22Rv1 (cell line): ENCODE measurements at regions not wholly inside any gene's neighbourhood (a gene's known extent, or its start where the extent isn't known, plus 50 kb on each side); places are given as distances from the start of the nearest gene placed in this dataset.

Experiments
- H3K27ac ChIP-seq: fragments of 450-650 bp; 2 replicates; pipeline ENCODE4 v1.5.1; 2017
- ZFX ChIP-seq: fragments of 450-650 bp; IDR thresholded peaks from 2 replicates; pipeline ENCODE4 v1.6.1; 2017; ENCODE audit warnings: antibody characterized with exemption, borderline replicate concordance
- TF ChIP-seq, protein P1 (sequence below): fragments of 450-650 bp; IDR thresholded peaks from 2 replicates; pipeline ENCODE4 v1.5.1; 2017; ENCODE audit warnings: mild to moderate bottlenecking

DNA sequence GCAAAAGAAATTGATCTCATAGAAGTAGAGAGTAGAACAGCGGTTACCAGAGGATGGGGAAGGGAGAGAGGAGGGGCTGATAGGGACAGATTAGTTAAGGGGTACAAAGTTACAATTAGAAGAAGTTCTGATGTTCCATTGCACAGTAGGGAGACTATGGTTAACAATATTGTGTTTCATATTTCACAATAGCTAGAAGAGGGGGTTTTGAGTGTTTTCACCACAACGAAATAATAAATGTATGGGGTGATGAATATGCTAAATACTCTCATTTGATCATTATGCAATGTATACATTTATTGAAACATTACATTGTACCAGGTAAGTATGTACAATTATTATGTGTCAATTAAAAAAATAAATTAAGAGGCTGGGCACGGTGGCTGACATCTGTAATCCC is 291.2 kb upstream of the KCNJ16 start:
- no peak overlapping the region for H3K27ac ChIP-seq
- no peak for TF ChIP-seq ZFX
- TF ChIP-seq, protein P1, sequence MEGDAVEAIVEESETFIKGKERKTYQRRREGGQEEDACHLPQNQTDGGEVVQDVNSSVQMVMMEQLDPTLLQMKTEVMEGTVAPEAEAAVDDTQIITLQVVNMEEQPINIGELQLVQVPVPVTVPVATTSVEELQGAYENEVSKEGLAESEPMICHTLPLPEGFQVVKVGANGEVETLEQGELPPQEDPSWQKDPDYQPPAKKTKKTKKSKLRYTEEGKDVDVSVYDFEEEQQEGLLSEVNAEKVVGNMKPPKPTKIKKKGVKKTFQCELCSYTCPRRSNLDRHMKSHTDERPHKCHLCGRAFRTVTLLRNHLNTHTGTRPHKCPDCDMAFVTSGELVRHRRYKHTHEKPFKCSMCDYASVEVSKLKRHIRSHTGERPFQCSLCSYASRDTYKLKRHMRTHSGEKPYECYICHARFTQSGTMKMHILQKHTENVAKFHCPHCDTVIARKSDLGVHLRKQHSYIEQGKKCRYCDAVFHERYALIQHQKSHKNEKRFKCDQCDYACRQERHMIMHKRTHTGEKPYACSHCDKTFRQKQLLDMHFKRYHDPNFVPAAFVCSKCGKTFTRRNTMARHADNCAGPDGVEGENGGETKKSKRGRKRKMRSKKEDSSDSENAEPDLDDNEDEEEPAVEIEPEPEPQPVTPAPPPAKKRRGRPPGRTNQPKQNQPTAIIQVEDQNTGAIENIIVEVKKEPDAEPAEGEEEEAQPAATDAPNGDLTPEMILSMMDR, result no peak

DNA sequence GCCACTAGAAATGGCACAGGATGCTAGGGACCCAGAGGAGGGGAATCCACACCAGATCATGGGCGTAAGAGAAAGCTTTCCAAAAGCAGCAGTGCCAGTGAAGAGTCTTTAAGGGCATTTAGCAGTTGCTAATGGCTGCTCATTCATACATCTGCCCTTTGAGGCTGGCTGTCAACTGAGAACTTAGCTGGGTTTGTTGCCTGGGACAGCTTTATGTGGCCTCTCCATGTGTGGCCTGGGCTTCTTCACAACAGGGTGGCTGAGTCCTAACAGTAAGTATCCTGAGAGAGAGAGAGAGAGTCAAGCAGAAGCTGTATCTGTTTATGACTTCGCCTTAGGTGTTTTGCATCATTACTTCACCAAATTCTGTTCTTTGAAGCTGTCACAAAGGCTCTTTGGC is 286.1 kb upstream of the KCNJ16 start:
- H3K27ac ChIP-seq, result no peak overlapping the region
- TF ChIP-seq, protein P1, result no peak

DNA sequence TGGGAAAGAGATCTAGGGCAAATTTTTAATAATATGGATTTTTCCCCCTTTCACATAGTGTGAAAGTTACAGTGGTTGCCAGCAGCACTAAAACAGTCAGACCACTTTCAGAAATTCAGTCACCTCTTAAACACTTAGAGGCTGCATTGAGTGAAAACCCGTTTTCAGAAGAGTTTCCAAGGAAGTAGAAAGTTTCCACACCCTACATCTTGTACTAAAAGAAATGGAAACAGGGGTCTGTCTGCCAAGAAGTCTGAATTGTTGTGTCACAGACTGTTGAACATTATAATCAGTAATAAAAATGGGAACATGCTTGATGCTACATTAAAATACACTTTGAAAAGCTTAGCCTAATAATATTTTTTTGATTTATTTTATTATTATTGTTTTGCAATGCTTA is 278.9 kb upstream of the KCNJ16 start:
- TF ChIP-seq, protein P1, result no peak
- TF ChIP-seq ZFX, result no peak
- H3K27ac ChIP-seq, result no peak overlapping the region

DNA sequence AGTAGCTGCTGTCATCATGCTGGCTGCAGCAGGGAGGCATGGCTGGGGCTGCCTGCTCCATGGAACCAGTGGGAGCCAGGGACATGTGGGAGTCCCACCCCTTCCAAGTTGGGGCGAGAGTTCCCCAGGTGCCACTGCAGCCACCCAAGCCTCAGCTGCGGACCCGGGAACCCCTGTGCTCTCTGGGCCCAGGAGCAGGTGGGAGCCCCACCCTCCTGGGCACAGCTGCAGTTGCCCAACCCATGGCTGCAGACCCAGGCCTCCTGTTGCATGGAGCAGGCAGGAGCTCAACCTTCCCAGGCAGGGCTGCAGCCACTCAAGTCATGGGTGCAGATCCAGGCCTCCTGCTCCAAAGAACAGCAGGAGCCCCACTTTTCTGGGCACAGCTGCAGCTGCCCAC is 274.2 kb upstream of the KCNJ16 start:
- H3K27ac ChIP-seq, result no peak overlapping the region
- no peak for TF ChIP-seq ZFX

DNA sequence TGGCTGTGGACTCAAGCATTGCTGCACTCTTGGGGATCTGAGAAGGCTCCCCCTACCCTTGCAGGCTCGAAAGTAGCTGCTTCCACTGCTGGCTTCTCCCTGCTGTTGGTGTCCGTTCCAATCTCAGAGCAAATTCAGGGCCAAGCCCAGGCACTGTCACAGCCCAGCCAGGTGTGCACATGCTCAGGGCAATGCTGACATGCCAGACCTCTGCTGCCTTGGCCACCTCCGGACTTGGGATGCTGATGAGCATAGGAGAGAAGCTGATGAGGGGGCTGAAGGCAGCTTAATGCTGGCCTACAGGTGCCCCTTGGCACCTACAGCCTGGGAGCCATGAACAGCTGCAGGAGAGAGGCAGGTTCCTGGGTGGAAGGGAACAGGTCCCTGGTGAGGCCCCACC is 273.7 kb upstream of the KCNJ16 start:
- TF ChIP-seq ZFX, result no peak
- TF ChIP-seq, protein P1, result no peak

DNA sequence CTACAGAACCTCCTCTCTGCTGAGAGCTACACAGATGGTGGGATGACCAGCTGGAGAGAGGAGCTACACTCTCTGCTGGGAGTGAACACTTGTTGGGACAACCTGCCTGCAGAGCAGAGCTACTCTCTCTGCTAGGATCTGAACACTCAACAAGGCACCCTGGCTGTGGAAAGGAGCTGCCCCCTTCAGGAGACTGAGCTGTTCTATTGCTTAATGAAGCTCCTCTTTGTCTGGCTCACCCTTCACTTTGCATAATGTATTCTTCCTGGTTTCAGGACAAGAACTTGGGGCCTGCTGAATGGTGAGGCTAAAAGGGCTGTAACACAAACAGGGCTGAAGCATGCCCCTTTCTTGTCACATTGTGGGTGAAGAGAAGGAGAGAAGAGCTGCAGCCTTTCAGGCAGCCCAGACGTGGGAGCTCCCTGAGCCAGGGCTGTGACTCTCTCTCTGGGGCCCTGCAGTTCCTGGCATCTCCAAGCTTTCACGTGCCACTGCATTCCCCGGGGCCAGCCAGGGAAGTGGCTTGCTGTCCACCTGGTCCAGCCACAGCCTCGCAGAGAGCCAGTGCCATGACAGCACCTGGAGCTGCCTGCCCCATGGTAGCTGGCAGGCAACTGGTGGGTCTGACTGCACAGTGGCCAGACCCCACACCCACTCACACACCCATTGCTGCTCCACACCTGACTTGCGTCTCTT is 272.8 kb upstream of the KCNJ16 start:
- H3K27ac ChIP-seq, result no peak overlapping the region
- TF ChIP-seq, protein P1, result no peak
- no peak for TF ChIP-seq ZFX

More for the DNA sequence above, 273.7 kb upstream of the KCNJ16 start:
- no peak overlapping the region for H3K27ac ChIP-seq

DNA sequence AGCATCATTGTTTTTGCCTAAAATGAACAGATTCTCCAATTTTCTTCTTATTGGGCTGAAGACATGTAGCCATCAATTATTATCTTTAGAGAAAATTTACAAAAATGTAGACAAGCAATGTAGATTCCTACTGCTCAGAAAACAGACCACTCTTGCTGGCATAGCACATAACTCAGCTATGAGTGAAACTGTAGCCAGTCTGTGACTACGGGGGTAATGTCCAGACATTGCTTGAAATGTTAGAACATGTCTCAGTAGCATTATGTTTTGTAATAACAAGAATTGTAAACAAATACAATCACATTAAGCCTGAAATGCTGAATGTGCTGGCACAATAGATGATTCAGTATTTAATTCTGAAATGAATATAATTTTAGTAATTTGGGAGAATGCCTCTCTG is 265.7 kb upstream of the KCNJ16 start:
- TF ChIP-seq, protein P1, result no peak
- TF ChIP-seq ZFX, result no peak
- H3K27ac ChIP-seq, result no peak overlapping the region

DNA sequence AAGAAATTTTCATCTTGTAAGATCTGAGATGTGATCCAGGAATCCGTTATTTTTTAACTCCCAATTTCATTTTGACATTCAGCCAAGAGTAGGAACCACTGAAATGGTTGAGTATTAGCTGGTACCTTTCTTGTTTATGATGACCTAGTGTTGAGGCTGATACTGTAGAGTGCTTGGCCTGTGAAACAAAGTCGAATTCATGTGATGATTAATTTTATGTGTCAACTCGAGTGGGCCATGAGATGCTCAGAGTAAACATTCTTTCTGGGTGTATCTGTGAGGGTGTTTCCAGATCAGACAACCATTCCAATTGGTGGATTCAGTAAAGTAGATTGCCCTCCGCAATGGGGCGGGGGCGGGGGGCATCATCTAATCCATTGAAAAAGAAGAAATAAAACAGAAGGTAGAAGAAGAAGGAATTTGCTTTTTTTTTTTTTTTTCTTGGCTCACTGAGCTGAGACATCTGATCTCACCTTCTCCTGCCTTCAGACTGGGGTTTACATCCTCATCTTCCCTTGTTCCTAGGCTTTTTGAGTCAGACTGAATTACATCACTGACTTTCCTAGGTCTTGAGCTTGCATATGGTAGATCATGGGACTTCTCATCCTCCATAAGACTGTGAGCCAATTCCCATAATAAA is 264.6 kb upstream of the KCNJ16 start:
- H3K27ac ChIP-seq, result no peak overlapping the region
- TF ChIP-seq, protein P1, result no peak
- no peak for TF ChIP-seq ZFX
